ENCODE measurements at regions not wholly inside any gene's neighbourhood (a gene's known extent, or its start where the extent isn't known, plus 50 kb on each side); places are given as distances from the start of the nearest gene placed in this dataset.

DNA sequence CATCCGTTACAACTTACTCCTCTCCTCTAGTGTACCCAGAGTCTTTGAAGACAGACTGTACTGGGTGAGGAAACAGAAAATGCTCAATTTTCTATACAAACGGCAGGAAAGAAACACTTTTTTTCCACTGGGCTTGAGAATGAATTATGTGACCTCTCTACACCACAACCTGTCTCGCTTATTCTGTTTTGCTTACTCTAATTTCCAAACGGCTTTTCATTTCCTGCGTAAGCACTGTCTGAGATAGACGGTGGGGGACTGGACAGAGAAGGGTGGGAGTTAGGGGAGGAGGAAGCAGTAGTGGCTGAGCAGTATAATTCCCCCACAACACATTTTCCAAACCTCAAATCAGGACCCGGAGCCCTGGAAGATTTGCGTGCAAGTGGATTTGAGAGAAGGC, 191.4 kb upstream of the SDK2 start:
- Histone ChIP-seq H3K79me2 (ENCODE audit: control insufficient read depth, insufficient read depth, low read length) (no peaks in the 10 kb centered on the region), H3K4me2 (replicated peaks; ENCODE audit: low read depth, low read length, poor library complexity, severe bottlenecking) (no peak overlapping the region), H3K4me3 (ENCODE audit: control extremely low read depth in 1 of 5, extremely low read depth in 1 of 5, insufficient read depth in 1 of 5, low read depth in 2 of 5, low read length in 4 of 5) (no peak overlapping the region), H4K20me1 (ENCODE audit: control insufficient read depth, insufficient read depth, low read length, poor library complexity, severe bottlenecking) (no peaks in the 10 kb centered on the region), H3K9ac (ENCODE audit: low read length) (no peak overlapping the region), H3K36me3 (replicated peaks in 1 of 2; ENCODE audit: control extremely low read depth in 1 of 2, control insufficient read depth in 1 of 2, extremely low read depth in 1 of 2, insufficient read depth in 2 of 2, low read length in 1 of 2) (no peaks in the 10 kb centered on the region), H2AFZ (ENCODE audit: insufficient read depth, low read depth, low read length, poor library complexity, severe bottlenecking) (no peak overlapping the region), H3K27me3 (replicated peaks in 1 of 4; ENCODE audit: control extremely low read depth in 1 of 4, control insufficient read depth in 3 of 4, insufficient read depth in 4 of 4, low read length in 3 of 4) (peaks cover 0 to 2% (median 0%) of the 10 kb centered on the region in 4 experiments), H3K4me1 (ENCODE audit: control insufficient read depth in 2 of 2, insufficient read depth in 2 of 2, low read length in 2 of 2) (no peaks in the 10 kb centered on the region), H3K27ac (ENCODE audit: low read length in 2 of 2) (no peak overlapping the region), H3K9me3 (ENCODE audit: control extremely low read depth in 1 of 3, control insufficient read depth in 2 of 3, insufficient read depth in 1 of 3, low read length in 2 of 3) (peaks cover 0 to 13% (median 4%) of the 10 kb centered on the region in 3 donors)
- WGBS (ENCODE audit: insufficient coverage) = 27% methylated on average over 2 of the region's 8 CpGs
- TF ChIP-seq, protein P1, sequence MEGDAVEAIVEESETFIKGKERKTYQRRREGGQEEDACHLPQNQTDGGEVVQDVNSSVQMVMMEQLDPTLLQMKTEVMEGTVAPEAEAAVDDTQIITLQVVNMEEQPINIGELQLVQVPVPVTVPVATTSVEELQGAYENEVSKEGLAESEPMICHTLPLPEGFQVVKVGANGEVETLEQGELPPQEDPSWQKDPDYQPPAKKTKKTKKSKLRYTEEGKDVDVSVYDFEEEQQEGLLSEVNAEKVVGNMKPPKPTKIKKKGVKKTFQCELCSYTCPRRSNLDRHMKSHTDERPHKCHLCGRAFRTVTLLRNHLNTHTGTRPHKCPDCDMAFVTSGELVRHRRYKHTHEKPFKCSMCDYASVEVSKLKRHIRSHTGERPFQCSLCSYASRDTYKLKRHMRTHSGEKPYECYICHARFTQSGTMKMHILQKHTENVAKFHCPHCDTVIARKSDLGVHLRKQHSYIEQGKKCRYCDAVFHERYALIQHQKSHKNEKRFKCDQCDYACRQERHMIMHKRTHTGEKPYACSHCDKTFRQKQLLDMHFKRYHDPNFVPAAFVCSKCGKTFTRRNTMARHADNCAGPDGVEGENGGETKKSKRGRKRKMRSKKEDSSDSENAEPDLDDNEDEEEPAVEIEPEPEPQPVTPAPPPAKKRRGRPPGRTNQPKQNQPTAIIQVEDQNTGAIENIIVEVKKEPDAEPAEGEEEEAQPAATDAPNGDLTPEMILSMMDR (IDR thresholded peaks at IDR 0.05) = no peak
- TF ChIP-seq EZH2 (IDR thresholded peaks at IDR 0.05; ENCODE audit: borderline replicate concordance, insufficient read depth, low read depth, low read length, poor library complexity, severe bottlenecking) = no peak
- no peak overlapping the region for H3K4me3 Mint-ChIP-seq
- POLR2A ChIA-PET = no interaction called here
- intact Hi-C loops (cut with micrococcal nuclease) = no loop called here
- CTCF ChIA-PET = no interaction called here
- ATAC-seq (ENCODE audit: low read depth) = no peak
- H3K27me3 Mint-ChIP-seq = peaks cover 27% of the 10 kb centered on the region
- H3K9me3 Mint-ChIP-seq (ENCODE audit: insufficient read depth) = no peaks in the 10 kb centered on the region
- DNase-seq = no peak
- no peaks in the 10 kb centered on the region for H3K4me1 Mint-ChIP-seq
- no peak overlapping the region for H3K27ac Mint-ChIP-seq

DNA sequence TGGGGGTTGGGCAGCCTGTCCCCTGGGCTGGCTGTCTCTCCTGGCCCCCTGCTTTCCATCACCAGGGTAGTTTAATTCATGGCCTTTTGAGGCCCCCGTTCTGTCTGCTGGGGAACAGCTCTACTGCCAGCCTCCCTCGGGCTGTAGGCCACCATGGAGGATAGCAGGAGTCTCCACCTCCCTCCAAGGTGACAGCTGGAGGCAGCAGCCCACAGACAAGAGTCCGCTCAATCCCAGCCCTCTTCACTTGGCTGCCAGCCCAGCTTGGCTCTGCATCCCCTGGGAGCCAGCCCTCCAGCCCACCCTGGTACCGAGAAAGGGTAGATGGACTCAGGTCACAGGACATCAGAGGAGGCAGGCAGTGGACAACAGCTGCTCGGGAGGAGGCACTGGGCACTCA, 194.6 kb upstream of the SDK2 start:
- Mint-ChIP-seq H3K27me3 (peaks cover 19% of the 10 kb centered on the region), H3K4me3 (no peak overlapping the region), H3K27ac (no peak overlapping the region), H3K9me3 (ENCODE audit: insufficient read depth) (no peaks in the 10 kb centered on the region), H3K4me1 (no peaks in the 10 kb centered on the region)
- H3K27me3 ChIP-seq (replicated peaks in 1 of 4; ENCODE audit: control extremely low read depth in 1 of 4, control insufficient read depth in 3 of 4, insufficient read depth in 4 of 4, low read length in 3 of 4) = peaks cover 0 to 5% (median 0%) of the 10 kb centered on the region in 4 experiments
- H3K4me1 ChIP-seq (ENCODE audit: control insufficient read depth in 2 of 2, insufficient read depth in 2 of 2, low read length in 2 of 2) = no peaks in the 10 kb centered on the region
- TF ChIP-seq, protein P1 (IDR thresholded peaks at IDR 0.05) = no peak
- TF ChIP-seq EZH2 (IDR thresholded peaks at IDR 0.05; ENCODE audit: borderline replicate concordance, insufficient read depth, low read depth, low read length, poor library complexity, severe bottlenecking) = no peak
- POLR2A ChIA-PET = interaction anchor here (0.6 kb wide), 1 partner anchor 10 kb away, joined by 3 read pairs; no protein-coding TSS in a partner anchor
- ATAC-seq (ENCODE audit: low read depth) (no peak), DNase-seq (no peak)
- no peak overlapping the region for H3K4me2 ChIP-seq (replicated peaks; ENCODE audit: low read depth, low read length, poor library complexity, severe bottlenecking)
- H3K36me3 ChIP-seq (replicated peaks in 1 of 2; ENCODE audit: control extremely low read depth in 1 of 2, control insufficient read depth in 1 of 2, extremely low read depth in 1 of 2, insufficient read depth in 2 of 2, low read length in 1 of 2) = no peaks in the 10 kb centered on the region
- H4K20me1 ChIP-seq (ENCODE audit: control insufficient read depth, insufficient read depth, low read length, poor library complexity, severe bottlenecking) = no peaks in the 10 kb centered on the region
- CTCF ChIA-PET = no interaction called here
- H3K4me3 ChIP-seq (ENCODE audit: control extremely low read depth in 1 of 5, extremely low read depth in 1 of 5, insufficient read depth in 1 of 5, low read depth in 2 of 5, low read length in 4 of 5) = no peak overlapping the region
- 90% methylated on average over 4 of the region's 5 CpGs for WGBS (ENCODE audit: insufficient coverage)
- no peak overlapping the region for H3K27ac ChIP-seq (ENCODE audit: low read length in 2 of 2)
- intact Hi-C loops (cut with micrococcal nuclease) = no loop called here
- H3K9me3 ChIP-seq (ENCODE audit: control extremely low read depth in 1 of 3, control insufficient read depth in 2 of 3, insufficient read depth in 1 of 3, low read length in 2 of 3) = peaks cover 0 to 13% (median 4%) of the 10 kb centered on the region in 3 donors
- H3K9ac ChIP-seq (ENCODE audit: low read length) = no peak overlapping the region
- H2AFZ ChIP-seq (ENCODE audit: insufficient read depth, low read depth, low read length, poor library complexity, severe bottlenecking) = no peak overlapping the region
- no peaks in the 10 kb centered on the region for H3K79me2 ChIP-seq (ENCODE audit: control insufficient read depth, insufficient read depth, low read length)

Data from B cell (primary cell).